ENCODE measurements at regions not wholly inside any gene's neighbourhood (a gene's known extent, or its start where the extent isn't known, plus 50 kb on each side); places are given as distances from the start of the nearest gene placed in this dataset.
"Not testable (repeated sequence)": the region's sequence is repeated elsewhere in the genome, so short reads cannot be mapped to it uniquely, and the experiment has no call there.

DNA sequence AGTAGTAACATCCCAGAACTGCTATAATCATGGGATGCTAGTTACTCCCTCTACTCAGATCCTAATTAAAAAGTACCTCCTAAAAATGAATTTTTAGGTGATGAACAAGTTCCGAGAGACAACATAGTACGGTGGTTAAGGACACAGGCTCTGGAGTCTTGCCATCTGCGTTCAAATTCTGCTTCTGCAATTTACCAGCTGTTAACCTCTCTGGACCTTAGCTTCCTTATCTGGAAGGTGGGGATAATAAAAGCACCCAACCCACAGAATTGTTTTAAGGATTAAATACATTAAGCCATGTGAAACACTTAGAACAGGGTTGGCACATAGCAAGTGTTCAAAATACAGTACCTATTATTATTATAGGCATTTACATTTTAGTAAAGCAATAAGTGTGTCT, 77.5 kb upstream of the XPA start:
- no peak for DNase-seq

DNA sequence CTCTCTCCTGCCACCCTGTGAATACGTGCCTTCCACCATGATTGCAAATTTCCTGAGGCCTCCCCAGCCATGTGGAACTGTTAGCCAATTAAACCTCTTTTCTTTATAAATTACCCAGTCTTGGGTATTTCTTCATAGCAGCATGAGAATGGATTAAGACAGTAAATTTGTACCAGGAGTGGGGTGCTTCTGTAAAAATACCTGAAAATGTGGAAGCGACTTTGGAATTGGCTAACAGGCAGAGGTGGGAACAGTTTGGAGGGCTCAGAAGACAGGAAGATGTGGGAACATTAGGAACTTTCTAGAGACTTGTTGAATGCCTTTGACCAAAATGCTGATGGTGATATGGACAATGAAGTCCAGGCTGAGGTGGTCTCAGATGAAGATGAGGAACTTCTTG, 74.3 kb upstream of the FOXE1 start:
- DNase-seq = not testable (repeated sequence)

DNA sequence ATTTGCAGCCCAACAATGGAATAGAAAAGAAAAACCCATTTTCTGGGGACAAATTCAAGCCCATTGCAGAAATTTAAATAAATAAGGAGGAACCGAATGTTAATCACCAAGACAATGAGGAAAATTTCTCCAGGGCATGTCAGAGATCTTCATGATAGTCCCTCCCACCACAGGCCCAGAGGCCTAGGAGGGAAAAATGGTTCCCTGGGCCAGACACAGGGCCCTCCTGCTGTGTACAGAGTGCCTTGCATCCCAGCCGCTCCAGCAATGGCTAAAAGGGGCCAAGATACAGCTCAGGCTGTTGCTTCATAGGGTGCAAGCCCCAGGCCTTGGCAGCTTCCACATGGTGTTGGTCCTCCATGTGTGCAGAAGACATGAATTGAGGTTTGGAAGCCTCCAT, 73.4 kb upstream of the FOXE1 start:
- DNase-seq = no peak

DNA sequence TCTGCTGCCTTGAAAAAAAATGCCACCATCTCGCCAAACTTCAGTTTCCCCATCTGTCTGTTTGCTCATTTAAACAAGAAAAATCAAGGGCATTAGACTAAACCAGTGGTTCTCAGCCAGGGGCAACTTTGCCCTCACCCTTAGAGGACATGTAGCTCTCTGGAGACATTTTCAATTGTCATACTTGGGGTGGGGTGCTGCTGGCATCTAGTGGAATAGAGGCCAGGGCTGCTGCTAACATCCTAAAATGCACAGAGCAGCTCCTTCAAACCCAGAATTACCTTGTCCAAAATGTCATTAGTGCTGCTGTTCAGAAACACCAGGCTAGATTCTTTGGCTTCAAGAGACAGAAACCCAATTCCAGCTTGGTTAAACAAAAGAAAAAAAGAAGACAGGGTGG, 71.1 kb upstream of the FOXE1 start:
- no peak for DNase-seq

DNA sequence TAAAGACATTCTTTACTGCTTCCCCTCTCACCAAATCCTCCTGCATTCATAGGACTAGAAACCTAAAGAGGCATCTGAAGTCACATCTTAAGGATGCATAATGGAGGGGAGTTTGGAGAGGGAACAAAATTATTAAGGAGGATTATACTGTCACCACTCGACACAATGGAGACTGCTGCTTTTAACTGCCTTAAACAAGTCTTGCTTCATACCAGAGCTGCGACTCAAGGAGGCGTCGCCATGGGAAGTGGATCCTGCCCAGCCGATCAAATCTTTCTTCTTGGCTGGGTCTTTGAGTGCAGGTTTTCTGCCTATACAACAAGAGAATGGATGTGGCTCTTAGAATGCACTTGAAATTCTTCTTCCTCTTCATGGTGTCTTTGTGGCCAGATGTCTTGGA, 66.7 kb upstream of the FOXE1 start:
- no peak for DNase-seq

DNA sequence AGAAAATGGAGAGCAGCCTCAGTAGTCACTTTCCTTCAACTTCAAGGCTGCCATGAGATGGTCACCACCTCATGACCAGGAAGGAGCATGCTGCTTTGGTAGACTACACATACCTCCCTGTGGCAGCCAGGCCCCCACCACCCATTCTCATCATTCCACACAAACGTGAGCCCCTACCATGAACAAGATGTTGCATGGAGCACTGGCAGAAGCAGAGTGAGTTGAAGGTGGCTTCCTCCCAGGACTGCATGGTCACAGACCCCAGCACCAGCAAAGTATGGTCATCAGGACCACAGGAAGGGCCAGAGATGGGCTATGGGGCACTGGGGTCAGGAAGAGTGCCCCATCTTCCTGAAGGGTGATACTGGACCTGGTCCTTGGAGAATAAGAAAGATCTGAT, 65.5 kb upstream of the FOXE1 start:
- no peak for DNase-seq

DNA sequence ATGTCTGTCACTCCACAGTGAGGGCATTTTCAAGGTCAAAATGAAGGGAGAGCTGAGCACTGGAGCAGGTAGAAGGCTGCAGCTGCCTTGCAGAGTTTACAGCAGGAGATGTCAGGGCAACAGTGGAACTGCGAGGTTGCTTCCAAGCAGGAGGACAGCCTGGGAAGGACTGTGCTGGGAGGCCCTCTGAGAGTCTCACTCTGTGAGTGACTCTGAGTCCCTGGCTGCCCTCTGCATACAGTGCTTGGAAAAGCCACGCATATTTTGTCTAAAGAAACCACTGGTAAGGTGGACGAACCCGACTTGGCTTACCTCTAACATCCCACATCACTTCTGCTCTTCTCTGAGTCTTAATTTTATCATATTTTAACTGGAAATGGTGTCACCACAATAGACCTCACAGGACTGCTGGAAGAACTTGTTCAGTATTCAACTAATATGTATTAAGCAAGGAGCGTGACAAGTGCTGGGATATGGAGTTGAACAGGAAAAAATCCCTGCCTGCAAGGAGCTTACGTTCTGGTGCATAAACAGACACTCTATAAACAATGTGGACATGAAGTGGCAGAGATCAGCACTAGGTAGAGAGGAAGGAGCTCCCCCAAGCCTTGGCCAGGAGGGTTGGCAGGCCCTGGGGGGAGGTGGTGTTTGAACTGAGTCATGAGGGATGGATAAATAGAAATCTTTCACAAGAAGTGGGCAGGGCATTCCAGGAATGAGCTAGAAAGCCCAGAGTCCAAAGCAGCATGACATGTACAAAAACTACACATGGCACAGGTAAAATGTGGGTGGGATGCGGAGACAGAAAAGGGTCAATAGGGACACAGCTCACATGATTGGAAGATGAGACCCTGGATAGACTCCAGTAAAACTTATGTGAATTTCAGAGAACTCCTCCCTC, 64.0 kb upstream of the FOXE1 start:
- DNase-seq = no peak

DNA sequence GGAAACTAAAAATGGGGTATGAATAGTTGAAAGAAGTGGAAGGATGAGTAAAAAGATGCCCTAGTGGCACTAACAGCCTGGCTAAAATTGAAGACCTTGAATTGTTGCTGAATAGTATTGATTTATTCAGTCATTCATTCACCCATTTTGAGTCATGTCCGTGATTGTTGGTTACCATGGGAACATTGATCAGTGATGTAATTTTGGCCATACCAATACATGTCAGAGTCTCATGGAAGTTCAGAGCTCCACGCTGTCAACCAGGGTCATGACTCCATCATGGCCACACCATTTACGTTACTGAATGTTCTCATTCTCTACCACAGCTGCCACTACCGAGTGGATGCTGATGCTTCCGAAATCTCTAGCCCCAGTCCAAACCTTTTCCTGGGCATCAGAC, 62.5 kb upstream of the FOXE1 start:
- DNase-seq = no peak

DNA sequence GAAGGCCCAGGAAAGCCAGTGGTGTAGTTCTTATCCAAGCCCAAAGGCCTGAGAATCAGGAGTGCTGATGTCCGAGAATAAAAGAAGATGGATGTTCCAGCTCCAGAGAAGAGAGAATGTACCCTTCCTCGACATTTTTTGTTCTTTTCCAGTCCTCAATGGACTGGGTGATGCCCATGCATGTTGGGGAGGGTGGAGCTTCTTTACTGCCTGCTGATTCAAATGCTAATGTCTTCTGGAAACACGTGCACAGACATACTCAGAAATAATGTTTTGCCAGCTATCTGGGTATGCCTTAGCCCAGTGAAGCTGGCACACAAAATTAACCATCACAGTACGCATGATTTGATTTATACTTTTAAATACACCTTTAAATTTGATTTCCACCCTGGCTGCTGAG, 61.5 kb upstream of the FOXE1 start:
- no peak for DNase-seq

DNA sequence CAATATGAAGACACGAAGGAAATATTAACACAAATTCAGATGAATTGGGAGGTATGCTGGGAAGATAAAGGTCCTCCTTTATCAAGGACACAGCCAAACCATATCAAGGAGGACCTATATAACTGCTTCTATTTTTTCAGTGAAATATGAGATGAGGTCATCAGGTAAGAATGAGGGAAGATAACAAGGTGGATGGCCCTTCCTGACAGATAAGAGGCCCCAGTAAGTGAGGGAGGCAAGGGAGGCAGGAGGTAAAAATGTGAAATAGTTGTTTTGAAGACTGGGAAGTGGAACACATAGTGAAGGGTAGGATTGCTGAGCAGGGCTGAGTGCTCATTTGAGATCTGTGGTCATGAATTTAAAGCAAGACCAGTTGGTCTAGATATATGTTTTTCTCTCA, 60.0 kb upstream of the FOXE1 start:
- no peak for DNase-seq

DNA sequence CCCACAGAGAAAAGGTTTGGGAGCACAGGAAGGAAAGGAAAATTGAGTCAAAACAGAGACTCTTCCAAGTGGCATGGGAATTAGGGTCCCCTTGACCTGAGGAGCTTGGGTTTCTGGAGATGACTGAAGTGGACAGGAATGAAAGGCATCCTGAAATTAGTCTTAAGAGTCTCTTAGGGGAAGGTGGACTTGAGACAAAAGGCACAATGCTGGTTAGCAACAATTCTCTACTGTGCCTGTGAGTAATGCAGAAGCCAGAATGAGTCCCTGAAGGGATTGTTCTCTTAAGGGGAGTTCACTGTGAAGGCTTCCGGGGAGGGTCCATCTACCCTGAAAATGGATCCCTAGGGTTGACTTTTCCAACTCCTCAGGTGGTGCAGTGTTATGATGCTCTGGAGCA, 58.4 kb upstream of the FOXE1 start:
- DNase-seq = no peak

DNA sequence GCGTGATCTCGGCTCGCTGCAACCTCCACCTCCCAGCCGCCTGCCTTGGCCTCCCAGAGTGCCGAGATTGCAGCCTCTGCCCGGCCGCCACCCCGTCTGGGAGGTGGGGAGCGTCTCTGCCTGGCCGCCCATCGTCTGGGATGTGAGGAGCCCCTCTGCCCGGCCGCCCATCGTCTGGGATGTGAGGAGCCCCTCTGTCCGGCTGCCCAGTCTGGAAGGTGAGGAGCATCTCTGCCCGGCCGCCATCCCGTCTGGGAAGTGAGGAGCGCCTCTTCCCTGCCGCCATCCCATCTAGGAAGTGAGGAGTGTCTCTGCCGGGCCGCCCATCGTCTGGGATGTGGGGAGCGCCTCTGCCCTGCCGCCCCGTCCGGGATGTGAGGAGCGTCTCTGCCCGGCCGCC, 56.9 kb upstream of the FOXE1 start:
- not testable (repeated sequence) for DNase-seq

DNA sequence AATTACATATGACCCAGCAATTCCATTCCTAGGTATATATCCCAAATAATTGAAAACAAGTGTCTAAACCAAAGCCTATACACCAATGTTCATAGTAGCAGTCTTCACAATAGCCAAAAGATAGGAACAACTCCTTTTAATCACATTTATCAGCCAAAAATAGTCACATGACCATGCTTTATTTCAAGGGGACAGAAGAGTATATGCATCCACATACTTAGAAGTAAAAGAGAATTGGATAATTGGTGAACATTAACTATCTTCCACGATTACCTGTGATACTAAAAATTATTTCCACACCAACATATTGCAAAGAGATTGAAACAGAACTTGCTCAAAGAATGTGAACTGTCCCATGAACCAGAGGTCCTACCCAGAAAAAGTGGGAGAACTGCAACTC, 51.8 kb upstream of the FOXE1 start:
- DNase-seq = no peak

DNA sequence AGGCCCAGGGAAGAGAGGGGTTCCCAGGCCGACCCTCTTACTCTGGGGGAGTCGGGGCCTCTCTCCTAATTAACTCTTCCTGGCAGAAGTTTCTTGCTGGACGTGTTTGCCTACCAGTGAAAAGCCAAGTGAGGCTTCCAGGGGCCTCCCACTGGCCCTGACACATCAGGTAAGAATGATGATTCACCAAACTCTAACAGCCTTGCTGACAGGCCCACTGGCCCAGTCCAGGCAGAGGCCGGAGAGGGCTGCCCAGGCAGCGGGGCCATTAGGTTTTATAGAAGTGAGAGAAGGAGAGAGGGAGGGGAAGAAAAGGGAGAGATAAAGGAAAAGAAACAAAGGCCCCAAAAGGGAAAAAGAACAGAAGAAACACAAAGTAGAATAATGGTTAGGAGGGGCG, 50.8 kb upstream of the FOXE1 start:
- DNase-seq = no peak

DNA sequence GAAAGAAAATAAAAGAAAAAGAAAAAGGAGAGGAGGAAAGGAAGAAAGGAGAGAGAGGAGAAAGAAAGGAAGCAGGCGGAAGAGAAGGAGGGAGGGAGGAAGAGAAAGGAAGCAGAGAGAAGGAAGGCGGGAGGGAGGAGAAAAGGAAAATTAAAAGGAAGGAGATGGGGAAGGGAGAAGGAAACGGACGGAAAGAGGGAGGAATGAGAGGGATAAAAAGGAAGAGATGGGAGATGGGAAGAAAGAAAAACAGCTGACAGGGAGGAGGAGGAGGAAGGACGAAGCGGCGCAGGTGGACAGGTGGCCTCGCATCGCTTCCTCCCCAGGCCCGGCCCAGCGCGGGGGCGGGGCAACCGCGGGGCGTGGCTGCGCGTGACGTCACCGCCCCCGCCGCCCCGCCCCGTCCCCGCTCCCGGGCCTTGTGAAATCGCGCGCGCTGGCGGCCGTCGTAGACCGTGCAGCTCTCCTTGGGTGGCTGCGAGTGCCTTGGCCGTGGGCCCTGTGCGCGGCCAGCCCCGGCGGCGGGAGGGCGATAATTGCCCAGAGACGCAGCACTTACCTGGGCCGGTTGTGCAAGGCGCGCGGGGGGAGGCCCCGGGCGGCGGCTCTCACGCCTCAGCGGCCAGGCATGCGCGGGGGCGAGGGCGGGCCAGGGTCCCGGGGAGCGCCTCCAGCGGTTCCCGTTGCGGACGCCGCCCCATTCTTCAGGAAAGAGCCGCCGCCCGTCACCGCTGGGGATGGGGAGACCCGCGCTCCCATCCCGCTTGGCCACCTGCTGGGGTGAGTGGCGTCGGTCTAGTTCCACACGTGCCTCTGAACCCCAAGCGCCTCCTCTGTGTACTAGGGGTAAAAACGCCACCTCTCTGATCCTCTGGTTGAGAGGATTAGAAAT, 49.6 kb upstream of the FOXE1 start:
- DNase-seq = peak; percentile 63

All from activated CD4-positive, alpha-beta T cell treated with anti-CD3 and anti-CD28 coated beads, Interleukin-2, amount 50 U/mL, for 16 hours (primary cell).